Thoracic aorta (tissue), 2 donors: ENCODE measurements at regions not wholly inside any gene's neighbourhood (a gene's known extent, or its start where the extent isn't known, plus 50 kb on each side); places are given as distances from the start of the nearest gene placed in this dataset.

Source experiments
- ATAC-seq: fragments of 150-250 bp; one replicate; pipeline ENCODE4 v1.8.0; 2017; ENCODE audit warnings: low read depth; ENCODE audit not compliant: insufficient number of reproducible peaks, low FRiP score
- DNase-seq: peaks from one replicate; pipeline ENCODE4 v3.0.0-alpha.2; 2020; ENCODE audit warnings: low spot score
- H3K27ac ChIP-seq, 2 donors: fragments of 200-600 bp; sonication (generic); 1 replicate in 1 of 2; 2 replicates in 1 of 2; pipeline ENCODE4 v1.5.1; 2016; ENCODE audit warnings: mild to moderate bottlenecking in 2 of 2, moderate library complexity in 2 of 2
- H3K27me3 ChIP-seq: fragments of 200-600 bp; sonication (generic); replicated peaks from 2 replicates; pipeline ENCODE4 v1.6.0; 2016; ENCODE audit warnings: mild to moderate bottlenecking; ENCODE audit not compliant: insufficient read depth
- H3K36me3 ChIP-seq: fragments of 200-600 bp; sonication (generic); one replicate; pipeline ENCODE4 v1.5.1; 2016
- H3K4me1 ChIP-seq, 2 donors: fragments of 200-600 bp; sonication (generic); 1 replicate in 1 of 2; 2 replicates in 1 of 2; pipeline versions ENCODE4 v1.5.1 to v1.6.0; 2016; ENCODE audit warnings: low read depth in 2 of 2, mild to moderate bottlenecking in 1 of 2; ENCODE audit not compliant: control insufficient read depth in 1 of 2
- H3K4me3 ChIP-seq: fragments of 200-600 bp; sonication (generic); 2 replicates; pipeline ENCODE4 v1.5.1; 2016; ENCODE audit warnings: mild to moderate bottlenecking
- H3K9me3 ChIP-seq: fragments of 200-600 bp; sonication (generic); 2 replicates; pipeline ENCODE4 v1.5.1; 2016
- TF ChIP-seq, protein P1 (sequence below): fragments of 200-600 bp; sonication (generic); IDR thresholded peaks from one replicate; pipeline ENCODE4 v1.5.1; 2019; ENCODE audit warnings: antibody characterized with exemption

- Histone ChIP-seq H3K27me3 (no peaks in the 10 kb centered on the region), H3K36me3 (no peaks in the 10 kb centered on the region), H3K27ac (no peak overlapping the region), H3K9me3 (no peaks in the 10 kb centered on the region), H3K4me3 (no peak overlapping the region), H3K4me1 (peaks cover 0 to 5% of the 10 kb centered on the region in 2 donors)
- TF ChIP-seq, protein P1, sequence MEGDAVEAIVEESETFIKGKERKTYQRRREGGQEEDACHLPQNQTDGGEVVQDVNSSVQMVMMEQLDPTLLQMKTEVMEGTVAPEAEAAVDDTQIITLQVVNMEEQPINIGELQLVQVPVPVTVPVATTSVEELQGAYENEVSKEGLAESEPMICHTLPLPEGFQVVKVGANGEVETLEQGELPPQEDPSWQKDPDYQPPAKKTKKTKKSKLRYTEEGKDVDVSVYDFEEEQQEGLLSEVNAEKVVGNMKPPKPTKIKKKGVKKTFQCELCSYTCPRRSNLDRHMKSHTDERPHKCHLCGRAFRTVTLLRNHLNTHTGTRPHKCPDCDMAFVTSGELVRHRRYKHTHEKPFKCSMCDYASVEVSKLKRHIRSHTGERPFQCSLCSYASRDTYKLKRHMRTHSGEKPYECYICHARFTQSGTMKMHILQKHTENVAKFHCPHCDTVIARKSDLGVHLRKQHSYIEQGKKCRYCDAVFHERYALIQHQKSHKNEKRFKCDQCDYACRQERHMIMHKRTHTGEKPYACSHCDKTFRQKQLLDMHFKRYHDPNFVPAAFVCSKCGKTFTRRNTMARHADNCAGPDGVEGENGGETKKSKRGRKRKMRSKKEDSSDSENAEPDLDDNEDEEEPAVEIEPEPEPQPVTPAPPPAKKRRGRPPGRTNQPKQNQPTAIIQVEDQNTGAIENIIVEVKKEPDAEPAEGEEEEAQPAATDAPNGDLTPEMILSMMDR: no peak
- no peak for ATAC-seq
- no peak for DNase-seq
These were observed 104.0 kb upstream of the SLC6A6 start for GRCh38 chr3:14298442-14298841.

GRCh38 chr3:14298991-14299555 lies 103.3 kb upstream of the SLC6A6 start:
- TF ChIP-seq, protein P1: no peak
- Histone ChIP-seq H3K27me3 (no peaks in the 10 kb centered on the region), H3K4me1 (peaks cover 0 to 5% of the 10 kb centered on the region in 2 donors), H3K9me3 (no peaks in the 10 kb centered on the region), H3K36me3 (no peaks in the 10 kb centered on the region), H3K4me3 (no peak overlapping the region), H3K27ac (no peak overlapping the region)
- ATAC-seq (no peak), DNase-seq (no peak)

- no peak for DNase-seq
- ATAC-seq: no peak
- H3K4me1 ChIP-seq: peaks cover 0 to 5% of the 10 kb centered on the region in 2 donors
- no peaks in the 10 kb centered on the region for H3K9me3 ChIP-seq
- TF ChIP-seq, protein P1: no peak
- H3K36me3 ChIP-seq: no peaks in the 10 kb centered on the region
- H3K27ac ChIP-seq: no peak overlapping the region
- H3K27me3 ChIP-seq: no peaks in the 10 kb centered on the region
- H3K4me3 ChIP-seq: no peak overlapping the region
These were observed 102.6 kb upstream of the SLC6A6 start for GRCh38 chr3:14299767-14300166.

DNA sequence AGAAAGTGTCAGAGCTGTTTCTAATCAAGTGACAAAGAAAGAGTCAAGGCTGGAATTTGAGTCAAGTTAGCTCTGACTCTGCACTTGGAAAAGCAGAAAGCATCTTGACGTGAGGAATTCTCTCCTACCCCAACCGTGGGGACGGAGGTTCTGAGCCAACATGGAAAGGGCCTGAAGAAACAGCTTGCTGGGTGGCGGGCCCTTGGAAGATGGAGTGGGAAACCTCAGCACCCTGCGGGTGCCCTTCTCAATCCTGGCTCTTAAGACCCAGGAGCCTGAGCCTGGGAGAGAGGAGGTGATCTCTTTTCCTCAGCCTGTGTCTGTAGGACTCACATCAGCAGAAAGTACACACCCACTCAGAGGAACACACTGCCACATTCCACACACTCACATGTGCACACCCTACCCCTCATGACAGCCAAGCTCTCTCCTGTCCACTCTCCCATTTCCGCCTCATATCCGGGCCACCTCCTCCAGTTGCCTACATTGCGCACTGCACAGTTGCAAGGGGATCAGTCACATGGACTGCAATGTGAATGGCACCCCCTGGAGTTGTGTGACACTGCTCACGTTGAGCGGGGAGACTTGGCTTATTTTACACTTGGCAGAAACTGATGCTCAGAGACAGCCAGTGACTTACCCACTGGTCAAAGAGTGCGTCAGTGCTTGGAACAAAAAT lies 101.5 kb upstream of the SLC6A6 start:
- ATAC-seq: no peak
- no peaks in the 10 kb centered on the region for H3K36me3 ChIP-seq
- H3K27me3 ChIP-seq: no peaks in the 10 kb centered on the region
- H3K4me1 ChIP-seq: peaks cover 0 to 5% of the 10 kb centered on the region in 2 donors
- H3K9me3 ChIP-seq: no peaks in the 10 kb centered on the region
- TF ChIP-seq, protein P1: no peak
- no peak overlapping the region for H3K27ac ChIP-seq
- DNase-seq: no peak
- H3K4me3 ChIP-seq: no peak overlapping the region

DNA sequence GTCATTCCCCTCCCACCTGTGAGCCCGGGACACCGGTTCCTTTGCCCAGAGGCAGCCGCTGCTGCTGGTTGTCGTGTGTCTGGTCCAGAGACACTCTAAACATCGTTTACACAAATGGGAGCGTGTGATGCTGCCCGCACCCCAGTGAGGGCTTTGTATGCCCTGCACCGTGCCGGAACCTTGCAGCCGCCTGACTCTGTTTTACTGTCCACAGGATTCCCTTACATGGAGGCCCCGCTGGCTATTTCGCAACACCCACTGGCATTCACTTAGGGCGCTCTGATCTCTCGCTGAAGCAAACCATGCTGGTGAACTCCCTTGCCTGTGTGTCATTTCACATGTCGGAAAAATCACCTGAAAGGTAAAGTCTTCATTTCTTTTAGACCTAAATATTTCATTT lies 100.8 kb upstream of the SLC6A6 start:
- ATAC-seq: no peak

More for the DNA sequence above, 100.8 kb upstream of the SLC6A6 start:
- no peak for DNase-seq
- H3K4me1 ChIP-seq: peaks cover 0 to 5% of the 10 kb centered on the region in 2 donors
- no peak overlapping the region for H3K4me3 ChIP-seq
- H3K9me3 ChIP-seq: no peaks in the 10 kb centered on the region
- H3K27me3 ChIP-seq: no peaks in the 10 kb centered on the region
- H3K36me3 ChIP-seq: no peaks in the 10 kb centered on the region
- TF ChIP-seq, protein P1: no peak
- no peak overlapping the region for H3K27ac ChIP-seq
